ENCODE measurements at regions not wholly inside any gene's neighbourhood (a gene's known extent, or its start where the extent isn't known, plus 50 kb on each side); places are given as distances from the start of the nearest gene placed in this dataset.

- no peak for TF ChIP-seq CTCF (IDR thresholded peaks at IDR 0.05; ENCODE audit: low read depth, low read length, missing control alignments)
- no peak for DNase-seq (ENCODE audit: extremely low read depth, low read depth)
These were observed 466.2 kb downstream of the TFAP2A start for GRCh38 chr6:9948678-9949077.

GRCh38 chr6:9943986-9944385, 470.9 kb downstream of the TFAP2A start:
- DNase-seq (ENCODE audit: extremely low read depth, low read depth), result no peak
- no peak overlapping the region for H3K4me3 ChIP-seq (replicated peaks; ENCODE audit: low read depth, low read length)
- no peak for TF ChIP-seq CTCF (IDR thresholded peaks at IDR 0.05; ENCODE audit: low read depth, low read length, missing control alignments)

More at GRCh38 chr6:9948678-9949077, 466.2 kb downstream of the TFAP2A start:
- H3K4me3 ChIP-seq (replicated peaks; ENCODE audit: low read depth, low read length), result no peak overlapping the region

- H3K4me3 ChIP-seq (replicated peaks; ENCODE audit: low read depth, low read length), result no peak overlapping the region
- no peak for TF ChIP-seq CTCF (IDR thresholded peaks at IDR 0.05; ENCODE audit: low read depth, low read length, missing control alignments)
- no peak for DNase-seq (ENCODE audit: extremely low read depth, low read depth)
These were observed 471.8 kb downstream of the TFAP2A start for GRCh38 chr6:9943026-9943425.

GRCh38 chr6:9942131-9942530, 472.7 kb downstream of the TFAP2A start:
- H3K4me3 ChIP-seq (replicated peaks; ENCODE audit: low read depth, low read length), result no peak overlapping the region
- TF ChIP-seq CTCF (IDR thresholded peaks at IDR 0.05; ENCODE audit: low read depth, low read length, missing control alignments), result no peak
- no peak for DNase-seq (ENCODE audit: extremely low read depth, low read depth)

- DNase-seq (ENCODE audit: extremely low read depth, low read depth), result no peak
- H3K4me3 ChIP-seq (replicated peaks; ENCODE audit: low read depth, low read length), result no peak overlapping the region
- TF ChIP-seq CTCF (IDR thresholded peaks at IDR 0.05; ENCODE audit: low read depth, low read length, missing control alignments), result no peak
These were observed 476.1 kb downstream of the TFAP2A start for GRCh38 chr6:9938801-9939200.

GRCh38 chr6:9937031-9937763, 477.7 kb downstream of the TFAP2A start:
- DNase-seq (ENCODE audit: extremely low read depth, low read depth), result no peak
- no peak for TF ChIP-seq CTCF (IDR thresholded peaks at IDR 0.05; ENCODE audit: low read depth, low read length, missing control alignments)

GRCh38 chr6:9936551-9936950, 478.3 kb downstream of the TFAP2A start:
- H3K4me3 ChIP-seq (replicated peaks; ENCODE audit: low read depth, low read length), result no peak overlapping the region
- DNase-seq (ENCODE audit: extremely low read depth, low read depth), result no peak
- TF ChIP-seq CTCF (IDR thresholded peaks at IDR 0.05; ENCODE audit: low read depth, low read length, missing control alignments), result no peak

More at GRCh38 chr6:9937031-9937763, 477.7 kb downstream of the TFAP2A start:
- H3K4me3 ChIP-seq (replicated peaks; ENCODE audit: low read depth, low read length), result no peak overlapping the region
